ENCODE measurements at regions not wholly inside any gene's neighbourhood (a gene's known extent, or its start where the extent isn't known, plus 50 kb on each side); places are given as distances from the start of the nearest gene placed in this dataset.

GRCh38 chr4:110798687-110799086, 175.8 kb upstream of the PITX2 start:
- no peaks in the 10 kb centered on the region for H3K9me3 Mint-ChIP-seq
- no peak overlapping the region for H3K27ac Mint-ChIP-seq
- peaks cover 6% of the 10 kb centered on the region for H3K27me3 Mint-ChIP-seq (ENCODE audit: low read depth)
- TF ChIP-seq, protein P1, sequence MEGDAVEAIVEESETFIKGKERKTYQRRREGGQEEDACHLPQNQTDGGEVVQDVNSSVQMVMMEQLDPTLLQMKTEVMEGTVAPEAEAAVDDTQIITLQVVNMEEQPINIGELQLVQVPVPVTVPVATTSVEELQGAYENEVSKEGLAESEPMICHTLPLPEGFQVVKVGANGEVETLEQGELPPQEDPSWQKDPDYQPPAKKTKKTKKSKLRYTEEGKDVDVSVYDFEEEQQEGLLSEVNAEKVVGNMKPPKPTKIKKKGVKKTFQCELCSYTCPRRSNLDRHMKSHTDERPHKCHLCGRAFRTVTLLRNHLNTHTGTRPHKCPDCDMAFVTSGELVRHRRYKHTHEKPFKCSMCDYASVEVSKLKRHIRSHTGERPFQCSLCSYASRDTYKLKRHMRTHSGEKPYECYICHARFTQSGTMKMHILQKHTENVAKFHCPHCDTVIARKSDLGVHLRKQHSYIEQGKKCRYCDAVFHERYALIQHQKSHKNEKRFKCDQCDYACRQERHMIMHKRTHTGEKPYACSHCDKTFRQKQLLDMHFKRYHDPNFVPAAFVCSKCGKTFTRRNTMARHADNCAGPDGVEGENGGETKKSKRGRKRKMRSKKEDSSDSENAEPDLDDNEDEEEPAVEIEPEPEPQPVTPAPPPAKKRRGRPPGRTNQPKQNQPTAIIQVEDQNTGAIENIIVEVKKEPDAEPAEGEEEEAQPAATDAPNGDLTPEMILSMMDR (IDR thresholded peaks at IDR 0.05; ENCODE audit: unreplicated experiment in 3 of 3), result no peak
- no peak overlapping the region for H3K4me3 Mint-ChIP-seq
- peaks cover 18% of the 10 kb centered on the region for H3K4me1 Mint-ChIP-seq
- H3K36me3 Mint-ChIP-seq (ENCODE audit: low read depth), result no peaks in the 10 kb centered on the region

- Mint-ChIP-seq H3K9me3 (no peaks in the 10 kb centered on the region), H3K4me3 (no peak overlapping the region), H3K27me3 (ENCODE audit: low read depth) (peaks cover 6% of the 10 kb centered on the region), H3K4me1 (peaks cover 13% of the 10 kb centered on the region), H3K27ac (no peak overlapping the region), H3K36me3 (ENCODE audit: low read depth) (no peaks in the 10 kb centered on the region)
- TF ChIP-seq, protein P1 (IDR thresholded peaks at IDR 0.05; ENCODE audit: unreplicated experiment in 3 of 3), result no peak
Observed at GRCh38 chr4:110799211-110799610, 176.3 kb upstream of the PITX2 start.

GRCh38 chr4:110801591-110801990, 178.7 kb upstream of the PITX2 start:
- TF ChIP-seq, protein P1 (IDR thresholded peaks at IDR 0.05; ENCODE audit: unreplicated experiment in 3 of 3), result no peak
- Mint-ChIP-seq H3K27ac (no peak overlapping the region), H3K4me1 (peaks cover 10% of the 10 kb centered on the region), H3K4me3 (no peak overlapping the region), H3K9me3 (no peaks in the 10 kb centered on the region), H3K27me3 (ENCODE audit: low read depth) (peaks cover 6% of the 10 kb centered on the region), H3K36me3 (ENCODE audit: low read depth) (no peaks in the 10 kb centered on the region)

DNA sequence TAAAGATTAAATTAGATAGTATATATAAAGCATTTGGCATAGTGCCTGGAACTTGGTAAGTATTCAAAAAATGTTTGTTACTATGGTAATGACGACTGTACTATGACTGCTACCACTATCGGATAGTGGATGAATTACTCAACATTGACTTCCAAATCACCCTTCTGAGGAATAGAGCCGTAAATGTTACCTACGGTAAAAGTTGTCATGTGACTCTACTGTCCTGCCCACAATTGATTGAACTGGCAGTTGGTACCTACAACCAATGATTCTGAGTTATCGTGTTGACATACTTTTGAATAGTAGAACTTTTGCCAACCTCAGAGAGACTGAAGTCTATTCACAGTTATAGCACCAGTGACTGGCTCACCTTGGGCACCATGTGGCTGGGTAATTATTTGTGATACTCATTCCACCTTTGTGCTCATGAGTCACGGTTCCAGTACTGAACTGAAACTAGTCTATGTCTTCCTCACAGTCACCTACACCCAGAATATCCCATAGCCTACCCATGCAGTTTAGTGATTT, 185.5 kb upstream of the PITX2 start:
- no peaks in the 10 kb centered on the region for H3K4me1 Mint-ChIP-seq
- H3K27me3 Mint-ChIP-seq (ENCODE audit: low read depth), result no peaks in the 10 kb centered on the region
- peaks cover 12% of the 10 kb centered on the region for H3K9me3 Mint-ChIP-seq
- H3K27ac Mint-ChIP-seq, result no peak overlapping the region
- H3K36me3 Mint-ChIP-seq (ENCODE audit: low read depth), result no peaks in the 10 kb centered on the region
- TF ChIP-seq, protein P1 (IDR thresholded peaks at IDR 0.05; ENCODE audit: unreplicated experiment in 3 of 3), result no peak
- no peak overlapping the region for H3K4me3 Mint-ChIP-seq

DNA sequence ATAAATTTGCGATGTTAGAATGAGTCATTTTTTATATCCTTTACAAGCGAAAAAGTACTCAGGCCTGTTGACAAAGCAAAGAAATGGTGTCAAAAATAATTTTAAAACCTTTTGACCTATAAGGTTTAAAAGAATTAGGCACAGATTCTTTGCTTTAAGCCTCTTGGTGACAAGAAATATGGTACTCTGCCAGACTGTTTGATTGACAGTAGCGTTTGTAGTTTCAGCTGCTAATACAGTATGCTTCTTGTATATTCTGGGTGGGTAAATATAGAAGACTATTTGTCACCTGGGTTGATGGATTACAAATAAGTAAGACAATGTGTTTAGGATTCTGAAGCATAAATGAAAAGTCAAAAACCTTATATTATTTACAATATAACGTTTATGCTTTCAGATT, 193.1 kb upstream of the PITX2 start:
- Mint-ChIP-seq H3K9me3 (peaks cover 3% of the 10 kb centered on the region), H3K36me3 (ENCODE audit: low read depth) (no peaks in the 10 kb centered on the region), H3K27ac (no peak overlapping the region), H3K4me3 (no peak overlapping the region), H3K4me1 (peaks cover 8% of the 10 kb centered on the region), H3K27me3 (ENCODE audit: low read depth) (no peaks in the 10 kb centered on the region)
- TF ChIP-seq, protein P1 (IDR thresholded peaks at IDR 0.05; ENCODE audit: unreplicated experiment in 3 of 3), result no peak

GRCh38 chr4:110816367-110816766, 193.5 kb upstream of the PITX2 start:
- peaks cover 8% of the 10 kb centered on the region for H3K4me1 Mint-ChIP-seq
- no peak overlapping the region for H3K4me3 Mint-ChIP-seq
- peaks cover 3% of the 10 kb centered on the region for H3K9me3 Mint-ChIP-seq
- H3K36me3 Mint-ChIP-seq (ENCODE audit: low read depth), result no peaks in the 10 kb centered on the region
- H3K27me3 Mint-ChIP-seq (ENCODE audit: low read depth), result no peaks in the 10 kb centered on the region
- H3K27ac Mint-ChIP-seq, result no peak overlapping the region
- TF ChIP-seq, protein P1 (IDR thresholded peaks at IDR 0.05; ENCODE audit: unreplicated experiment in 3 of 3), result no peak
